Ovary (tissue), 3 donors: ENCODE measurements at regions not wholly inside any gene's neighbourhood (a gene's known extent, or its start where the extent isn't known, plus 50 kb on each side); places are given as distances from the start of the nearest gene placed in this dataset.

Experiments used
- POLR2A ChIP-seq: fragments of 450-650 bp; IDR thresholded peaks from one replicate; pipeline ENCODE4 v1.6.1; 2017; ENCODE audit warnings: antibody characterized with exemption, mild to moderate bottlenecking, moderate library complexity
- TF ChIP-seq, protein P1 (sequence below), 3 donors: fragments of 450-650 bp in 2 of 3; fragments of 200-600 bp in 1 of 3; IDR thresholded peaks; one replicate each; pipeline versions ENCODE4 v1.5.1 to v1.8.0; 2016 to 2022; ENCODE audit warnings: antibody characterized with exemption in 3 of 3, mild to moderate bottlenecking in 1 of 3
- donor health status: DM: no; HTN: no; CAD: no.

DNA sequence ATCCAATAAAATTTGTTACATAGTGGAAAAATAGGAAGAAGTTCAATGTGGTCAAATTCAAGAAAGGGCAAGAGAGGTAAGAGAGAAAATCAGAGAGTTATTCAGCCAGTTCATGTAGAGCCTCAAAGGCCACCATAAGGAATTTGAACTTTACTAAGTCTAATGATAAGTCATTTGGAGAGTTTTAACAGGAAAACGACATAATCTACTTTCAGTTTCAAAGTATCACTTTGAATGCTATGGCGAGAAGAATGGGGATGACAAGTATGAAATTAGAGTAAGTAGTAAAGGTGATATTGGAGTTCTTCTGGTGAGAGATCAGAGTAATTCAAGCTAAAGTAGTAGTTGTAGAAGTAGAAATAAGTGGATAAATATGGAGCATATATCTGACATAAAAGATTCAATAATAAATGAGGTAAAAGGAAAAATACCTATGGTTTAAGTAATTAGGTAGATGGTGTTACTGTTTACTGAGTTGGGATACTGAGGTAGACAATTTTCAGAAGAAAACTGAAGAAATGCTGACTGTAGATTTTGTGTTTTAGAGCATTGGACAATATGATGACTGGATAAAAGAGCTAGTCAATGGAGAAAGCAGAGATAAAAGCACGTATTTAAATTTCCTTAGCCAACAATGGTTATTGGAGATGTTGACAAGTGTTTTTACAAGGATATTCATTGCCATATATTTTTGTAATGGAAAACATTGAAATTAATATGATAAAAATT lies 331.7 kb upstream of the ADGRL3 start:
- no peak for TF ChIP-seq POLR2A
- TF ChIP-seq, protein P1, sequence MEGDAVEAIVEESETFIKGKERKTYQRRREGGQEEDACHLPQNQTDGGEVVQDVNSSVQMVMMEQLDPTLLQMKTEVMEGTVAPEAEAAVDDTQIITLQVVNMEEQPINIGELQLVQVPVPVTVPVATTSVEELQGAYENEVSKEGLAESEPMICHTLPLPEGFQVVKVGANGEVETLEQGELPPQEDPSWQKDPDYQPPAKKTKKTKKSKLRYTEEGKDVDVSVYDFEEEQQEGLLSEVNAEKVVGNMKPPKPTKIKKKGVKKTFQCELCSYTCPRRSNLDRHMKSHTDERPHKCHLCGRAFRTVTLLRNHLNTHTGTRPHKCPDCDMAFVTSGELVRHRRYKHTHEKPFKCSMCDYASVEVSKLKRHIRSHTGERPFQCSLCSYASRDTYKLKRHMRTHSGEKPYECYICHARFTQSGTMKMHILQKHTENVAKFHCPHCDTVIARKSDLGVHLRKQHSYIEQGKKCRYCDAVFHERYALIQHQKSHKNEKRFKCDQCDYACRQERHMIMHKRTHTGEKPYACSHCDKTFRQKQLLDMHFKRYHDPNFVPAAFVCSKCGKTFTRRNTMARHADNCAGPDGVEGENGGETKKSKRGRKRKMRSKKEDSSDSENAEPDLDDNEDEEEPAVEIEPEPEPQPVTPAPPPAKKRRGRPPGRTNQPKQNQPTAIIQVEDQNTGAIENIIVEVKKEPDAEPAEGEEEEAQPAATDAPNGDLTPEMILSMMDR (IDR thresholded peaks at IDR 0.05), result no peak
